ENCODE measurements at regions not wholly inside any gene's neighbourhood (a gene's known extent, or its start where the extent isn't known, plus 50 kb on each side); places are given as distances from the start of the nearest gene placed in this dataset.

DNA sequence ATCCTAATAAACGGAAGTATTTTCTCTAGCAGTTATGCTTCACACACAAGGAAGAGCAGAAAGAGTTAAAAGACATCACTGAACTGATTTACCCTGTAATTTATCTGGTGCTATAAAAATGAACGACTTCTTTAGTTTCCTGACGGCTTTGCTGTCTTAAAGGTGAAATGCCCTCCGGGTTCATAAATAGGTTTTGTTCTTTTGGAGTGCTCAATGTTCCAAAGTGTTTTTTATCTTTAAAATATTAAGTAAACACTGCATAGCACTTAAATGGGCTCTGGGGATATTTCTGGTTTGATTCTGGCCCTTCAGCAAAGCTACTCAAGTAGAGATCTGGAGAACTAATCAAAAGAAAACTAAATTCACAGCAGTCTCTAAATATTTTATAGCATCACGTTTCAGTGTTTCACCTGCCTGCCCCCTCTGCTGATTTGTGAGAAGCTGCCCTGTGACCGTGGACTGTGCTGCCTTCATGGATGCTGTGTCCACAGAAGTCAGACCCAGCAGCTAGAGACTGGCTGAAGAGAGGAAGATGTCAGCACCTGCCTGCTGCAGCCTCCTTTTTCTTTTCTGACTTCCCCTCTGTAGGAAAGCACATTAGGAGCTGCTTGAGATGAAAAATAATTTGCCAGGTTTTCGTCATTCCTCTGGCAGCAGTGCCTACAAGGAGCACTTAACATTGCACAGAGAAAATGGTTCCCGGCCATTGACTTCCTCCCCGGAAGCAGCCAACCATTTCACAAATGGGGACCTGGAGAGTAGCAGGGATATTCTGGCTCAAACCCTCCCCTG, 205.1 kb upstream of the FSCB start:
- TF ChIP-seq PPARA (CRISPR knock-in tag; IDR thresholded peaks at IDR 0.05; ENCODE audit: borderline replicate concordance) (no peak), OSR1 (CRISPR knock-in tag; IDR thresholded peaks at IDR 0.05) (no peak), ZC3H10 (CRISPR knock-in tag; IDR thresholded peaks at IDR 0.05) (no peak), BACH2 (CRISPR knock-in tag; IDR thresholded peaks at IDR 0.05; ENCODE audit: borderline replicate concordance) (no peak), GLIS3 (CRISPR knock-in tag; IDR thresholded peaks at IDR 0.05) (no peak), CSDC2 (CRISPR knock-in tag; IDR thresholded peaks at IDR 0.05) (no peak), ZNF8 (CRISPR knock-in tag; IDR thresholded peaks at IDR 0.05) (no peak), ZNF565 (CRISPR knock-in tag; conservative IDR thresholded peaks at IDR 0.05; ENCODE audit: low read depth) (no peak), ESRRG (CRISPR knock-in tag; IDR thresholded peaks at IDR 0.05) (no peak)
- TF ChIP-seq, protein P1, sequence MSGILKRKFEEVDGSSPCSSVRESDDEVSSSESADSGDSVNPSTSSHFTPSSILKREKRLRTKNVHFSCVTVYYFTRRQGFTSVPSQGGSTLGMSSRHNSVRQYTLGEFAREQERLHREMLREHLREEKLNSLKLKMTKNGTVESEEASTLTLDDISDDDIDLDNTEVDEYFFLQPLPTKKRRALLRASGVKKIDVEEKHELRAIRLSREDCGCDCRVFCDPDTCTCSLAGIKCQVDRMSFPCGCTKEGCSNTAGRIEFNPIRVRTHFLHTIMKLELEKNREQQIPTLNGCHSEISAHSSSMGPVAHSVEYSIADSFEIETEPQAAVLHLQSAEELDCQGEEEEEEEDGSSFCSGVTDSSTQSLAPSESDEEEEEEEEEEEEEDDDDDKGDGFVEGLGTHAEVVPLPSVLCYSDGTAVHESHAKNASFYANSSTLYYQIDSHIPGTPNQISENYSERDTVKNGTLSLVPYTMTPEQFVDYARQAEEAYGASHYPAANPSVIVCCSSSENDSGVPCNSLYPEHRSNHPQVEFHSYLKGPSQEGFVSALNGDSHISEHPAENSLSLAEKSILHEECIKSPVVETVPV (CRISPR knock-in tag; IDR thresholded peaks at IDR 0.05): no peak
- TF ChIP-seq, protein P2, sequence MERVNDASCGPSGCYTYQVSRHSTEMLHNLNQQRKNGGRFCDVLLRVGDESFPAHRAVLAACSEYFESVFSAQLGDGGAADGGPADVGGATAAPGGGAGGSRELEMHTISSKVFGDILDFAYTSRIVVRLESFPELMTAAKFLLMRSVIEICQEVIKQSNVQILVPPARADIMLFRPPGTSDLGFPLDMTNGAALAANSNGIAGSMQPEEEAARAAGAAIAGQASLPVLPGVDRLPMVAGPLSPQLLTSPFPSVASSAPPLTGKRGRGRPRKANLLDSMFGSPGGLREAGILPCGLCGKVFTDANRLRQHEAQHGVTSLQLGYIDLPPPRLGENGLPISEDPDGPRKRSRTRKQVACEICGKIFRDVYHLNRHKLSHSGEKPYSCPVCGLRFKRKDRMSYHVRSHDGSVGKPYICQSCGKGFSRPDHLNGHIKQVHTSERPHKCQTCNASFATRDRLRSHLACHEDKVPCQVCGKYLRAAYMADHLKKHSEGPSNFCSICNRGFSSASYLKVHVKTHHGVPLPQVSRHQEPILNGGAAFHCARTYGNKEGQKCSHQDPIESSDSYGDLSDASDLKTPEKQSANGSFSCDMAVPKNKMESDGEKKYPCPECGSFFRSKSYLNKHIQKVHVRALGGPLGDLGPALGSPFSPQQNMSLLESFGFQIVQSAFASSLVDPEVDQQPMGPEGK (CRISPR knock-in tag; IDR thresholded peaks at IDR 0.05; ENCODE audit: borderline replicate concordance): no peak
- TF ChIP-seq, protein P3, sequence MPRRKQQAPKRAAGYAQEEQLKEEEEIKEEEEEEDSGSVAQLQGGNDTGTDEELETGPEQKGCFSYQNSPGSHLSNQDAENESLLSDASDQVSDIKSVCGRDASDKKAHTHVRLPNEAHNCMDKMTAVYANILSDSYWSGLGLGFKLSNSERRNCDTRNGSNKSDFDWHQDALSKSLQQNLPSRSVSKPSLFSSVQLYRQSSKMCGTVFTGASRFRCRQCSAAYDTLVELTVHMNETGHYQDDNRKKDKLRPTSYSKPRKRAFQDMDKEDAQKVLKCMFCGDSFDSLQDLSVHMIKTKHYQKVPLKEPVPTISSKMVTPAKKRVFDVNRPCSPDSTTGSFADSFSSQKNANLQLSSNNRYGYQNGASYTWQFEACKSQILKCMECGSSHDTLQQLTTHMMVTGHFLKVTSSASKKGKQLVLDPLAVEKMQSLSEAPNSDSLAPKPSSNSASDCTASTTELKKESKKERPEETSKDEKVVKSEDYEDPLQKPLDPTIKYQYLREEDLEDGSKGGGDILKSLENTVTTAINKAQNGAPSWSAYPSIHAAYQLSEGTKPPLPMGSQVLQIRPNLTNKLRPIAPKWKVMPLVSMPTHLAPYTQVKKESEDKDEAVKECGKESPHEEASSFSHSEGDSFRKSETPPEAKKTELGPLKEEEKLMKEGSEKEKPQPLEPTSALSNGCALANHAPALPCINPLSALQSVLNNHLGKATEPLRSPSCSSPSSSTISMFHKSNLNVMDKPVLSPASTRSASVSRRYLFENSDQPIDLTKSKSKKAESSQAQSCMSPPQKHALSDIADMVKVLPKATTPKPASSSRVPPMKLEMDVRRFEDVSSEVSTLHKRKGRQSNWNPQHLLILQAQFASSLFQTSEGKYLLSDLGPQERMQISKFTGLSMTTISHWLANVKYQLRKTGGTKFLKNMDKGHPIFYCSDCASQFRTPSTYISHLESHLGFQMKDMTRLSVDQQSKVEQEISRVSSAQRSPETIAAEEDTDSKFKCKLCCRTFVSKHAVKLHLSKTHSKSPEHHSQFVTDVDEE (CRISPR knock-in tag; IDR thresholded peaks at IDR 0.05): no peak
- TF ChIP-seq, protein P4, sequence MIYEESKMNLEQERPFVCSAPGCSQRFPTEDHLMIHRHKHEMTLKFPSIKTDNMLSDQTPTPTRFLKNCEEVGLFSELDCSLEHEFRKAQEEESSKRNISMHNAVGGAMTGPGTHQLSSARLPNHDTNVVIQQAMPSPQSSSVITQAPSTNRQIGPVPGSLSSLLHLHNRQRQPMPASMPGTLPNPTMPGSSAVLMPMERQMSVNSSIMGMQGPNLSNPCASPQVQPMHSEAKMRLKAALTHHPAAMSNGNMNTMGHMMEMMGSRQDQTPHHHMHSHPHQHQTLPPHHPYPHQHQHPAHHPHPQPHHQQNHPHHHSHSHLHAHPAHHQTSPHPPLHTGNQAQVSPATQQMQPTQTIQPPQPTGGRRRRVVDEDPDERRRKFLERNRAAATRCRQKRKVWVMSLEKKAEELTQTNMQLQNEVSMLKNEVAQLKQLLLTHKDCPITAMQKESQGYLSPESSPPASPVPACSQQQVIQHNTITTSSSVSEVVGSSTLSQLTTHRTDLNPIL (CRISPR knock-in tag; IDR thresholded peaks at IDR 0.05; ENCODE audit: low read depth): no peak
- ATAC-seq: no peak

DNA sequence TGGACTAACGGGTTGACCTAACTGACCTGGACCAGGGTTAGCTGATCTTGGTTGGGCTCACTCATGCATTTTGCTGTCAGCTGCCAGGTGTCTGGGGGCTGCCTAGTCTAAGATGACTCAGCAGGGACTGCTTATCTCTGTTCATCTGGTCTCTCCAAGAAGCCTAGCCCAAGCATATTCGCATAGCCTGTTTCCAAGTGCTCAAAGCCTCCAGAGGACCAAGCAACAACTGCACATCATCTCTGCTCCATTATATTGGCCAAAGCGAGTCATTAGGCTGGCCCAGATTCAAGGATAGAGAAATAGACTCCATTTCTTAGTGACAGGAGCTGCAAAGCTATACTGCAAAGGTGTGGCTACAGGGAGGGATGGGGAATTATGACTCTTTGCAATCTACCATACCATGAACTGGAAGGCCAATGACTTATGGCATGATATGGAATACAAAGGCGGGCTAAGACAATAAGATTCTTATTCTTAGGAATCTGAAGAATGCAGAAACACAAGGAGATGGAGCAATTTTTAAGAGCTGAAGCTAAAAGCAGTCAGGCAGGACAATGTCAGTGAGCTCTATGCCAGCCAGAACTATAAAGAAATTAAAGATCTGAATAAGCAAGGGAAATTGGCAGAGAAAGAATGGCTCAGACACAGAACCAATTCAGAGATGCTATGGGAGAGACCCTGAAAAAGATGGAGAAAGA, 194.6 kb upstream of the FSCB start:
- ATAC-seq: no peak
- no peak for TF ChIP-seq CSDC2 (CRISPR knock-in tag; IDR thresholded peaks at IDR 0.05)
- TF ChIP-seq ZC3H10 (CRISPR knock-in tag; IDR thresholded peaks at IDR 0.05): no peak
- TF ChIP-seq, protein P2 (CRISPR knock-in tag; IDR thresholded peaks at IDR 0.05; ENCODE audit: borderline replicate concordance): no peak
- no peak for TF ChIP-seq ARNTL (CRISPR knock-in tag; IDR thresholded peaks at IDR 0.05; ENCODE audit: borderline replicate concordance, low read depth)
- no peak for TF ChIP-seq RARB (CRISPR knock-in tag; IDR thresholded peaks at IDR 0.05)
- TF ChIP-seq GLIS3 (CRISPR knock-in tag; IDR thresholded peaks at IDR 0.05): no peak
- TF ChIP-seq, protein P3 (CRISPR knock-in tag; IDR thresholded peaks at IDR 0.05): no peak
- no peak for TF ChIP-seq OSR1 (CRISPR knock-in tag; IDR thresholded peaks at IDR 0.05)
- TF ChIP-seq, protein P1 (CRISPR knock-in tag; IDR thresholded peaks at IDR 0.05): no peak
- TF ChIP-seq ISL1 (CRISPR knock-in tag; IDR thresholded peaks at IDR 0.05): no peak
- TF ChIP-seq ZNF565 (CRISPR knock-in tag; conservative IDR thresholded peaks at IDR 0.05; ENCODE audit: low read depth): no peak
- TF ChIP-seq PPARA (CRISPR knock-in tag; IDR thresholded peaks at IDR 0.05; ENCODE audit: borderline replicate concordance): no peak
- TF ChIP-seq, protein P4 (CRISPR knock-in tag; IDR thresholded peaks at IDR 0.05; ENCODE audit: low read depth): no peak

Measured in SK-N-SH treated with all-trans-retinoic acid at 6 μM for 48 hours (cell line).